IMR-90 (cell line): ENCODE measurements at regions not wholly inside any gene's neighbourhood (a gene's known extent, or its start where the extent isn't known, plus 50 kb on each side); places are given as distances from the start of the nearest gene placed in this dataset.

Source experiments
- ATAC-seq: fragments of 200-7000 bp; cut with Tn5 transposase; 2 replicates; pipeline ENCODE4 v1.9.1; 2020; ENCODE audit warnings: low read depth, mild to moderate bottlenecking, moderate library complexity
- BruUV-seq: library from RNA; stranded (reverse); fragments of 400-500 nt; replicated peaks from 2 replicates; lab custom pipeline; 2021; lab: Mats Ljungman, UMichigan
- CTCF ChIA-PET: fragments of 300-600 bp; formaldehyde crosslinking; extraction: SDS; loops from one replicate; lab custom pipeline; 2021; ENCODE audit warnings: antibody characterized with exemption; lab: Yijun Ruan, JAX
- POLR2A ChIA-PET: fragments of 300-600 bp; sonication (Branson Sonifier 250); formaldehyde crosslinking; loops from one replicate; lab custom pipeline; 2022; ENCODE audit warnings: antibody characterized with exemption; ENCODE audit not compliant: unreplicated experiment; lab: Charles Lee
- DNase-seq: peaks from one replicate; pipeline ENCODE4 v3.0.0; 2013
- H2AFZ ChIP-seq: replicated peaks from 2 replicates; pipeline ENCODE3; 2013; ENCODE audit warnings: low read length, mild to moderate bottlenecking; ENCODE audit not compliant: poor library complexity
- H2AK5ac ChIP-seq: 2 replicates; pipeline ENCODE4 v1.6.1; 2013; ENCODE audit warnings: low read depth, low read length, inconsistent platforms
- H2AK9ac ChIP-seq: replicated peaks from 2 replicates; pipeline ENCODE3; 2013; ENCODE audit warnings: mild to moderate bottlenecking, low read depth, low read length, moderate library complexity; ENCODE audit not compliant: poor library complexity
- H2BK120ac ChIP-seq: 2 replicates; pipeline ENCODE4 v1.6.1; 2013; ENCODE audit warnings: low read depth, low read length, inconsistent platforms
- H2BK15ac ChIP-seq: 3 replicates; pipeline ENCODE4 v1.6.1; 2013; ENCODE audit warnings: low read depth, low read length, inconsistent platforms
- H2BK20ac ChIP-seq: 2 replicates; pipeline ENCODE4 v1.6.1; 2013; ENCODE audit warnings: low read depth, mild to moderate bottlenecking, inconsistent platforms, low read length, moderate library complexity
- H2BK5ac ChIP-seq: 2 replicates; pipeline ENCODE4 v1.6.1; 2013; ENCODE audit warnings: mild to moderate bottlenecking, low read depth, low read length, inconsistent platforms; ENCODE audit not compliant: poor library complexity, severe bottlenecking
- H3K14ac ChIP-seq: replicated peaks from 2 replicates; pipeline ENCODE4 v1.6.1; 2013; ENCODE audit warnings: low read depth, low read length, inconsistent platforms
- H3K18ac ChIP-seq: 2 replicates; pipeline ENCODE4 v1.6.1; 2013; ENCODE audit warnings: low read depth, low read length, control low read depth
- H3K23ac ChIP-seq: 2 replicates; pipeline ENCODE4 v1.6.1; 2013; ENCODE audit warnings: low read depth, low read length, inconsistent platforms
- H3K27ac ChIP-seq: 2 replicates; pipeline ENCODE4 v1.5.1; 2013; ENCODE audit warnings: mild to moderate bottlenecking, control low read depth, low read length; ENCODE audit not compliant: insufficient read depth
- H3K27me3 ChIP-seq: 2 replicates; pipeline ENCODE4 v1.6.1; 2013; ENCODE audit warnings: low read length; ENCODE audit not compliant: control insufficient read depth, insufficient read depth
- H3K36me3 ChIP-seq: 2 replicates; pipeline ENCODE4 v1.6.1; 2013; ENCODE audit warnings: low read length, mixed read lengths; ENCODE audit not compliant: control insufficient read depth, insufficient read depth
- H3K4ac ChIP-seq: 2 replicates; pipeline ENCODE4 v1.6.1; 2013; ENCODE audit warnings: low read depth, low read length, inconsistent platforms
- H3K4me1 ChIP-seq: 2 replicates; pipeline ENCODE4 v1.6.1; 2013; ENCODE audit warnings: low read length, mixed read lengths; ENCODE audit not compliant: control insufficient read depth, insufficient read depth
- H3K4me2 ChIP-seq: 2 replicates; pipeline ENCODE4 v1.6.1; 2013; ENCODE audit warnings: low read depth, mild to moderate bottlenecking, control low read depth, low read length, moderate library complexity
- H3K4me3 ChIP-seq: 2 replicates; pipeline ENCODE4 v1.5.1; 2013; ENCODE audit warnings: low read depth, mild to moderate bottlenecking, control low read depth, low read length, moderate library complexity; ENCODE audit not compliant: insufficient read depth
- H3K56ac ChIP-seq: 2 replicates; pipeline ENCODE4 v1.6.1; 2013; ENCODE audit warnings: low read length, inconsistent platforms; ENCODE audit not compliant: insufficient read depth; ENCODE audit errors: extremely low read depth
- H3K79me1 ChIP-seq, 2 experiments: 2 replicates each; pipeline ENCODE4 v1.6.1; 2013; ENCODE audit warnings: low read length in 2 of 2, inconsistent platforms in 1 of 2, low read depth in 1 of 2
- H3K9ac ChIP-seq: 2 replicates; pipeline ENCODE4 v1.6.1; 2013; ENCODE audit warnings: low read depth, low read length, control low read depth
- H3K9me1 ChIP-seq: 2 replicates; pipeline ENCODE4 v1.6.1; 2013; ENCODE audit warnings: low read length, inconsistent platforms; ENCODE audit not compliant: insufficient read depth
- H3K9me3 ChIP-seq: 2 replicates; pipeline ENCODE4 v1.6.1; 2013; ENCODE audit warnings: low read length; ENCODE audit not compliant: control insufficient read depth, insufficient read depth
- H4K20me1 ChIP-seq: 2 replicates; pipeline ENCODE4 v1.6.1; 2013; ENCODE audit warnings: low read length, inconsistent platforms; ENCODE audit not compliant: insufficient read depth
- H4K5ac ChIP-seq: 2 replicates; pipeline ENCODE4 v1.6.1; 2013; ENCODE audit warnings: mild to moderate bottlenecking, low read depth, low read length, control low read depth
- H4K8ac ChIP-seq, 2 experiments: 2 replicates each; pipeline ENCODE4 v1.6.1; 2013; ENCODE audit warnings: low read depth in 2 of 2, low read length in 2 of 2, control low read depth in 1 of 2, inconsistent platforms in 1 of 2
- H4K91ac ChIP-seq: 2 replicates; pipeline ENCODE4 v1.6.1; 2013; ENCODE audit warnings: low read depth, low read length, inconsistent platforms; ENCODE audit not compliant: insufficient read depth
- BHLHE40 ChIP-seq: fragments of 150-350 bp; IDR thresholded peaks from 2 replicates; pipeline ENCODE4 v1.6.1; 2016; ENCODE audit warnings: mild to moderate bottlenecking, low read depth, low read length
- CEBPB ChIP-seq: IDR thresholded peaks from 2 replicates; pipeline ENCODE4 v1.6.1; 2012; ENCODE audit warnings: low read depth, low read length, improper control_type of control experiment
- CHD1 ChIP-seq: IDR thresholded peaks from 2 replicates; pipeline ENCODE4 v1.6.1; 2012; ENCODE audit warnings: low read depth, low read length, improper control_type of control experiment
- CTCF ChIP-seq: conservative IDR thresholded peaks from 2 replicates; pipeline ENCODE4 v1.5.1; 2012; ENCODE audit warnings: mild to moderate bottlenecking, low read depth, low read length, improper control_type of control experiment
- ELK1 ChIP-seq: fragments of 150-350 bp; IDR thresholded peaks from 2 replicates; pipeline ENCODE4 v1.6.1; 2016; ENCODE audit warnings: low read depth, mild to moderate bottlenecking, low read length, moderate library complexity, borderline replicate concordance
- FOS ChIP-seq: fragments of 150-350 bp; IDR thresholded peaks from 2 replicates; pipeline ENCODE4 v1.6.1; 2016; ENCODE audit warnings: low read depth, low read length
- MAFK ChIP-seq: IDR thresholded peaks from 2 replicates; pipeline ENCODE4 v1.6.1; 2012; ENCODE audit warnings: low read depth, low read length, improper control_type of control experiment
- MAZ ChIP-seq: IDR thresholded peaks from 2 replicates; pipeline ENCODE4 v1.6.1; 2012; ENCODE audit warnings: low read depth, mild to moderate bottlenecking, low read length, improper control_type of control experiment, moderate library complexity, borderline replicate concordance
- MXI1 ChIP-seq: IDR thresholded peaks from 2 replicates; pipeline ENCODE4 v1.6.1; 2012; ENCODE audit warnings: low read depth, mild to moderate bottlenecking, low read length, moderate library complexity, borderline replicate concordance
- NFE2L2 ChIP-seq: fragments of 150-350 bp; IDR thresholded peaks from 2 replicates; pipeline ENCODE4 v1.6.1; 2016; ENCODE audit warnings: low read depth, mild to moderate bottlenecking, low read length
- POLR2A ChIP-seq: IDR thresholded peaks from 2 replicates; pipeline ENCODE4 v1.6.1; 2012; ENCODE audit warnings: mild to moderate bottlenecking, low read depth, low read length
- RAD21 ChIP-seq: IDR thresholded peaks from 2 replicates; pipeline ENCODE4 v1.6.1; 2012; ENCODE audit warnings: low read length, improper control_type of control experiment
- RCOR1 ChIP-seq: IDR thresholded peaks from 2 replicates; pipeline ENCODE4 v1.6.1; 2012; ENCODE audit warnings: mild to moderate bottlenecking, low read length, improper control_type of control experiment; ENCODE audit not compliant: insufficient replicate concordance
- RFX5 ChIP-seq: IDR thresholded peaks from 2 replicates; pipeline ENCODE4 v1.8.0; 2012; ENCODE audit warnings: low read depth, mild to moderate bottlenecking, low read length, moderate library complexity
- SMC3 ChIP-seq: fragments of 150-350 bp; IDR thresholded peaks from 2 replicates; pipeline ENCODE4 v1.6.1; 2016; ENCODE audit warnings: low read depth, mild to moderate bottlenecking, antibody characterized with exemption, low read length, moderate library complexity
- USF2 ChIP-seq: fragments of 150-350 bp; IDR thresholded peaks from 2 replicates; pipeline ENCODE4 v1.6.1; 2017; ENCODE audit warnings: mild to moderate bottlenecking, antibody characterized with exemption, low read length, low read depth
- WGBS, 2 experiments: methylation state at CpG; one replicate each; pipeline versions ENCODE4 v1.1.5 to v1.1.7; 2013; ENCODE audit warnings: missing lambda C conversion rate in 2 of 2; ENCODE audit not compliant: insufficient read length in 1 of 2; ENCODE audit errors: extremely low coverage in 2 of 2; 5-methylcytosine and 5-hydroxymethylcytosine counted together
- dilution Hi-C: fragments of 300-500 bp; cut with HindIII; formaldehyde crosslinking; loops from one replicate; pipeline ENCODE4 v1.14.3; 2018; ENCODE audit warnings: low sequenced_read_pairs; ENCODE audit not compliant: unreplicated experiment
- in situ Hi-C: fragments of 300-500 bp; cut with MboI; formaldehyde crosslinking; loops from 3 replicates; pipeline ENCODE4 v1.14.3; 2019; ENCODE audit warnings: low sequenced_read_pairs, inconsistent platforms, mixed read lengths
- intact Hi-C: fragments of 100-400 bp; cut with micrococcal nuclease; formaldehyde crosslinking; loops from 2 replicates; pipeline ENCODE4 v1.10.0; 2022

- Histone ChIP-seq H3K9me1 (no peaks in the 10 kb centered on the region), H3K79me1 (no peaks in the 10 kb centered on the region), H4K20me1 (no peaks in the 10 kb centered on the region), H3K27me3 (no peaks in the 10 kb centered on the region), H3K14ac (peak overlapping the region; percentile 67; the same call in 1 of the 2 replicates), H3K23ac (no peak overlapping the region), H3K4ac (no peak overlapping the region), H3K4me2 (no peak overlapping the region), H2BK5ac (no peak overlapping the region), H2BK15ac (no peak overlapping the region), H2AFZ (no peak overlapping the region), H3K18ac (no peak overlapping the region), H3K56ac (no peak overlapping the region), H3K27ac (no peak overlapping the region), H2BK120ac (no peak overlapping the region), H3K4me3 (no peak overlapping the region), H3K36me3 (no peaks in the 10 kb centered on the region), H3K4me1 (no peaks in the 10 kb centered on the region), H3K9me3 (no peaks in the 10 kb centered on the region), H2AK5ac (no peak overlapping the region), H2BK20ac (no peak overlapping the region), H4K91ac (no peak overlapping the region), H4K8ac (no peak overlapping the region), H4K5ac (no peak overlapping the region), H3K9ac (no peak overlapping the region), H2AK9ac (no peak overlapping the region)
- TF ChIP-seq RAD21 = no peak
- no peak for TF ChIP-seq BHLHE40
- TF ChIP-seq CEBPB = no peak
- no peak for TF ChIP-seq SMC3
- TF ChIP-seq POLR2A = no peak
- no peak for TF ChIP-seq MAFK
- TF ChIP-seq MAZ = no peak
- TF ChIP-seq USF2 = no peak
- no peak for TF ChIP-seq MXI1
- no peak for TF ChIP-seq RFX5
- TF ChIP-seq ELK1 = no peak
- no peak for TF ChIP-seq RCOR1
- TF ChIP-seq CTCF = no peak
- TF ChIP-seq CHD1 = no peak
- TF ChIP-seq FOS = no peak
- TF ChIP-seq NFE2L2 = no peak
- CTCF ChIA-PET = no interaction called here
- no CpG with 5 or more reads among the region's 2 CpGs for WGBS, 2 experiments
- POLR2A ChIA-PET = no interaction called here
- no TSS peak for BruUV-seq
- dilution Hi-C loops (no loop called here), in situ Hi-C loops (no loop called here), intact Hi-C loops (no loop called here)
- DNase-seq (peak; percentile 31), ATAC-seq (peak; percentile 51; the same call in 1 of the 2 replicates)
Measured at GRCh38 chr7:81308643-81309322, 389.9 kb upstream of the SEMA3C start.
